Loucy (cell line): ENCODE measurements at regions not wholly inside any gene's neighbourhood (a gene's known extent, or its start where the extent isn't known, plus 50 kb on each side); places are given as distances from the start of the nearest gene placed in this dataset.

Experiments
- H2AFZ ChIP-seq: fragments of 200-600 bp; sonication (generic); 2 replicates; pipeline ENCODE4 v1.6.0; 2016; ENCODE audit warnings: antibody characterized with exemption, mild to moderate bottlenecking, low read length, moderate library complexity
- H3F3A ChIP-seq: fragments of 200-600 bp; 2 replicates; pipeline ENCODE4 v1.6.0; 2016; ENCODE audit warnings: antibody characterized with exemption, low read depth, mild to moderate bottlenecking
- H3K27me3 ChIP-seq: fragments of 200-600 bp; sonication (generic); 2 replicates; pipeline ENCODE4 v1.6.1; 2014; ENCODE audit warnings: low read length, mild to moderate bottlenecking; ENCODE audit not compliant: insufficient read depth, poor library complexity, severe bottlenecking
- H3K36me3 ChIP-seq: fragments of 200-600 bp; sonication (generic); 2 replicates; pipeline ENCODE4 v1.6.1; 2016; ENCODE audit warnings: low read length; ENCODE audit not compliant: insufficient read depth
- H3K4me1 ChIP-seq: fragments of 200-600 bp; sonication (generic); 2 replicates; pipeline ENCODE4 v1.5.1; 2014; ENCODE audit warnings: low read length, mild to moderate bottlenecking; ENCODE audit not compliant: insufficient read depth, poor library complexity, severe bottlenecking
- H3K4me2 ChIP-seq: fragments of 200-600 bp; sonication (generic); 2 replicates; pipeline ENCODE4 v1.6.0; 2014; ENCODE audit warnings: antibody characterized with exemption, low read length, low read depth, mild to moderate bottlenecking; ENCODE audit not compliant: poor library complexity, severe bottlenecking
- H3K4me3 ChIP-seq: fragments of 200-600 bp; sonication (generic); 2 replicates; pipeline ENCODE4 v1.5.1; 2014; ENCODE audit warnings: low read length, mild to moderate bottlenecking, mixed read lengths; ENCODE audit not compliant: poor library complexity, severe bottlenecking
- H3K79me2 ChIP-seq: fragments of 200-600 bp; sonication (generic); 2 replicates; pipeline ENCODE4 v1.6.1; 2014; ENCODE audit warnings: low read length; ENCODE audit not compliant: insufficient read depth
- H3K9ac ChIP-seq: fragments of 200-600 bp; sonication (generic); 2 replicates; pipeline ENCODE4 v1.6.0; 2014; ENCODE audit warnings: mild to moderate bottlenecking, low read depth, low read length, moderate library complexity; ENCODE audit not compliant: poor library complexity, severe bottlenecking
- H3K9me2 ChIP-seq: fragments of 200-600 bp; sonication (generic); replicated peaks from 2 replicates; pipeline ENCODE4 v1.6.1; 2016; ENCODE audit warnings: low read depth, low read length, mixed read lengths
- H3K9me3 ChIP-seq: fragments of 200-600 bp; sonication (generic); 2 replicates; pipeline ENCODE4 v1.6.1; 2014; ENCODE audit warnings: mild to moderate bottlenecking, antibody characterized with exemption, low read length, low read depth; ENCODE audit not compliant: insufficient read depth
- H4K20me1 ChIP-seq: fragments of 200-600 bp; sonication (generic); 2 replicates; pipeline ENCODE4 v1.6.0; 2014; ENCODE audit warnings: antibody characterized with exemption, low read length, mild to moderate bottlenecking; ENCODE audit not compliant: insufficient read depth, poor library complexity, severe bottlenecking
- CTCF ChIP-seq: fragments of 200-600 bp; sonication (generic); conservative IDR thresholded peaks from 2 replicates; pipeline ENCODE4 v1.5.1; 2014; ENCODE audit warnings: mild to moderate bottlenecking, antibody characterized with exemption, low read length
- EZH2phosphoT487 ChIP-seq: fragments of 200-600 bp; IDR thresholded peaks from 2 replicates; pipeline ENCODE4 v1.6.1; 2018; ENCODE audit warnings: antibody characterized with exemption, mild to moderate bottlenecking, moderate library complexity, borderline replicate concordance

GRCh38 chr6:119865466-119866350 lies 516.1 kb upstream of the MAN1A1 start:
- TF ChIP-seq CTCF, result no peak
- TF ChIP-seq EZH2phosphoT487, result no peak
- Histone ChIP-seq H3K79me2 (no peaks in the 10 kb centered on the region), H2AFZ (no peak overlapping the region), H3F3A (no peaks in the 10 kb centered on the region), H3K9ac (no peak overlapping the region), H3K36me3 (no peaks in the 10 kb centered on the region), H3K4me2 (no peak overlapping the region), H3K4me1 (no peaks in the 10 kb centered on the region), H3K9me3 (no peaks in the 10 kb centered on the region), H3K4me3 (no peak overlapping the region), H4K20me1 (no peaks in the 10 kb centered on the region), H3K9me2 (no peaks in the 10 kb centered on the region), H3K27me3 (no peaks in the 10 kb centered on the region)

GRCh38 chr6:119862719-119863118 lies 513.2 kb upstream of the MAN1A1 start:
- Histone ChIP-seq H3K4me1 (no peaks in the 10 kb centered on the region), H3K79me2 (no peaks in the 10 kb centered on the region), H2AFZ (no peak overlapping the region), H3K36me3 (no peaks in the 10 kb centered on the region), H3F3A (no peaks in the 10 kb centered on the region), H3K9ac (no peak overlapping the region), H3K4me3 (no peak overlapping the region), H3K27me3 (no peaks in the 10 kb centered on the region), H4K20me1 (no peaks in the 10 kb centered on the region), H3K9me2 (no peaks in the 10 kb centered on the region), H3K4me2 (no peak overlapping the region), H3K9me3 (no peaks in the 10 kb centered on the region)
- no peak for TF ChIP-seq EZH2phosphoT487
- no peak for TF ChIP-seq CTCF

GRCh38 chr6:119858901-119859300 lies 509.3 kb upstream of the MAN1A1 start:
- no peak overlapping the region for H3K4me3 ChIP-seq
- H3F3A ChIP-seq, result no peaks in the 10 kb centered on the region

More at GRCh38 chr6:119858901-119859300, 509.3 kb upstream of the MAN1A1 start:
- no peaks in the 10 kb centered on the region for H3K9me2 ChIP-seq
- H4K20me1 ChIP-seq, result no peaks in the 10 kb centered on the region
- no peak overlapping the region for H3K9ac ChIP-seq
- peak overlapping the region; percentile 17; the same call in 1 of the 2 replicates for H2AFZ ChIP-seq
- no peaks in the 10 kb centered on the region for H3K9me3 ChIP-seq
- H3K79me2 ChIP-seq, result no peaks in the 10 kb centered on the region
- H3K4me1 ChIP-seq, result no peaks in the 10 kb centered on the region
- H3K36me3 ChIP-seq, result no peaks in the 10 kb centered on the region
- no peaks in the 10 kb centered on the region for H3K27me3 ChIP-seq
- H3K4me2 ChIP-seq, result no peak overlapping the region
- TF ChIP-seq EZH2phosphoT487, result no peak
